A673 (cell line): ENCODE measurements at regions not wholly inside any gene's neighbourhood (a gene's known extent, or its start where the extent isn't known, plus 50 kb on each side); places are given as distances from the start of the nearest gene placed in this dataset.

ENCODE experiments used
- BruUV-seq: library from RNA; stranded (reverse); fragments of 400-500 nt; replicated peaks from 2 replicates; lab custom pipeline; 2021; lab: Mats Ljungman, UMichigan
- CTCF ChIA-PET: fragments of 300-600 bp; sonication (Branson Sonifier 250); formaldehyde crosslinking; loops from one replicate; lab custom pipeline; 2022; ENCODE audit warnings: antibody characterized with exemption; lab: Charles Lee
- POLR2A ChIA-PET: fragments of 300-600 bp; sonication (Branson Sonifier 250); formaldehyde crosslinking; loops from one replicate; lab custom pipeline; 2022; ENCODE audit warnings: antibody characterized with exemption; ENCODE audit not compliant: low non-redundant PET; lab: Charles Lee
- DNase-seq: peaks from one replicate; pipeline ENCODE4 v3.0.0-alpha.2; 2015; ENCODE audit warnings: low spot score
- H3K27ac ChIP-seq: fragments of 200-600 bp; sonication (generic); 2 replicates; pipeline ENCODE4 v1.5.1; 2016; ENCODE audit warnings: mixed run types, low read depth, mild to moderate bottlenecking, mixed read lengths, antibody characterized with exemption, low read length; ENCODE audit not compliant: poor library complexity, severe bottlenecking
- H3K27me3 ChIP-seq: fragments of 200-600 bp; sonication (generic); replicated peaks from 2 replicates; pipeline ENCODE4 v1.6.1; 2017; ENCODE audit warnings: mixed run types, low read depth, mild to moderate bottlenecking, mixed read lengths, antibody characterized with exemption, low read length; ENCODE audit not compliant: insufficient read depth, poor library complexity
- H3K36me3 ChIP-seq: fragments of 200-600 bp; sonication (generic); 2 replicates; pipeline ENCODE4 v1.6.1; 2016; ENCODE audit warnings: mixed run types, mild to moderate bottlenecking, mixed read lengths, antibody characterized with exemption, low read length; ENCODE audit not compliant: insufficient read depth, poor library complexity, severe bottlenecking
- H3K4me1 ChIP-seq: fragments of 200-600 bp; sonication (generic); 2 replicates; pipeline ENCODE4 v1.6.1; 2017; ENCODE audit warnings: mixed run types, mild to moderate bottlenecking, mixed read lengths, antibody characterized with exemption, low read length; ENCODE audit not compliant: insufficient read depth, poor library complexity, severe bottlenecking
- H3K4me3 ChIP-seq: fragments of 200-600 bp; sonication (generic); 2 replicates; pipeline ENCODE4 v1.5.1; 2016; ENCODE audit warnings: low read depth, mixed run types, mild to moderate bottlenecking, mixed read lengths, low read length; ENCODE audit not compliant: poor library complexity, severe bottlenecking
- H3K9me3 ChIP-seq: fragments of 200-600 bp; sonication (generic); 2 replicates; pipeline ENCODE4 v1.6.1; 2016; ENCODE audit warnings: mixed run types, low read depth, mild to moderate bottlenecking, mixed read lengths, antibody characterized with exemption, low read length; ENCODE audit not compliant: poor library complexity, severe bottlenecking
- CTCF ChIP-seq: fragments of 300-800, 200-600 bp; sonication (generic); conservative IDR thresholded peaks from 2 replicates; pipeline ENCODE4 v1.5.1; 2017; ENCODE audit warnings: low read depth, mild to moderate bottlenecking, antibody characterized with exemption, low read length, moderate library complexity, mixed read lengths
- EZH2 ChIP-seq: fragments of 200-600 bp; sonication (generic); IDR thresholded peaks from 2 replicates; pipeline ENCODE4 v1.6.1; 2017; ENCODE audit warnings: borderline replicate concordance, low read depth, mild to moderate bottlenecking, mixed read lengths, antibody characterized with exemption, low read length; ENCODE audit not compliant: poor library complexity, severe bottlenecking
- intact Hi-C: fragments of 100-400 bp; cut with micrococcal nuclease; formaldehyde crosslinking; loops from one replicate; pipeline ENCODE4 v1.10.0; 2022; ENCODE audit not compliant: unreplicated experiment

- ChIA-PET CTCF (no interaction called here), POLR2A (no interaction called here)
- no peaks in the 10 kb centered on the region for H3K36me3 ChIP-seq
- TF ChIP-seq EZH2, result no peak
- H3K4me3 ChIP-seq, result no peak overlapping the region
- no TSS peak for BruUV-seq
- intact Hi-C loops, result no loop called here
- no peaks in the 10 kb centered on the region for H3K9me3 ChIP-seq
- H3K27ac ChIP-seq, result no peak overlapping the region
- H3K4me1 ChIP-seq, result no peaks in the 10 kb centered on the region
- DNase-seq, result no peak
- H3K27me3 ChIP-seq, result no peaks in the 10 kb centered on the region
These were observed 192.1 kb upstream of the NCAM1 start for GRCh38 chr11:112769170-112769569.

GRCh38 chr11:112769584-112769983, 191.6 kb upstream of the NCAM1 start:
- TF ChIP-seq EZH2, result no peak
- no peak for TF ChIP-seq CTCF
- BruUV-seq, result no TSS peak
- DNase-seq, result no peak
- Histone ChIP-seq H3K4me3 (no peak overlapping the region), H3K4me1 (no peaks in the 10 kb centered on the region), H3K9me3 (no peaks in the 10 kb centered on the region), H3K27me3 (no peaks in the 10 kb centered on the region), H3K27ac (no peak overlapping the region), H3K36me3 (no peaks in the 10 kb centered on the region)
- intact Hi-C loops, result no loop called here
- CTCF ChIA-PET, result no interaction called here
- POLR2A ChIA-PET, result no interaction called here

GRCh38 chr11:112770033-112770432, 191.2 kb upstream of the NCAM1 start:
- Histone ChIP-seq H3K4me1 (no peaks in the 10 kb centered on the region), H3K9me3 (no peaks in the 10 kb centered on the region), H3K27ac (no peak overlapping the region), H3K27me3 (no peaks in the 10 kb centered on the region), H3K36me3 (no peaks in the 10 kb centered on the region), H3K4me3 (no peak overlapping the region)
- BruUV-seq, result no TSS peak
- TF ChIP-seq EZH2 (no peak), CTCF (no peak)
- ChIA-PET POLR2A (no interaction called here), CTCF (no interaction called here)
- intact Hi-C loops, result no loop called here
- DNase-seq, result no peak

- CTCF ChIA-PET, result no interaction called here
- TF ChIP-seq EZH2, result no peak
- no peak for TF ChIP-seq CTCF
- no peaks in the 10 kb centered on the region for H3K36me3 ChIP-seq
- H3K4me1 ChIP-seq, result no peaks in the 10 kb centered on the region
- H3K4me3 ChIP-seq, result no peak overlapping the region
- H3K27ac ChIP-seq, result no peak overlapping the region
- POLR2A ChIA-PET, result no interaction called here
- BruUV-seq, result no TSS peak
- H3K27me3 ChIP-seq, result no peaks in the 10 kb centered on the region
- H3K9me3 ChIP-seq, result no peaks in the 10 kb centered on the region
- DNase-seq, result no peak
- intact Hi-C loops, result no loop called here
These were observed 190.7 kb upstream of the NCAM1 start for GRCh38 chr11:112770487-112770886.
